Activated naive CD4-positive, alpha-beta T cell treated with anti-CD3 and anti-CD28 coated beads, Interleukin-2, amount 10 ng/mL, durations not matched to agents 7 days and 5 days (primary cell): ENCODE measurements at regions not wholly inside any gene's neighbourhood (a gene's known extent, or its start where the extent isn't known, plus 50 kb on each side); places are given as distances from the start of the nearest gene placed in this dataset.
"Not testable (repeated sequence)": the region's sequence is repeated elsewhere in the genome, so short reads cannot be mapped to it uniquely, and the experiment has no call there.

Source experiments
- CTCF ChIA-PET: fragments of 350-600 bp; sonication (Branson Sonifier 250); formaldehyde crosslinking; loops from one replicate; lab custom pipeline; 2021; ENCODE audit warnings: antibody characterized with exemption; lab: Charles Lee
- DNase-seq: peaks from one replicate; pipeline ENCODE4 v3.0.0-alpha.2; 2020
- H3K27ac Mint-ChIP-seq: one replicate; pipeline ENCODE4 v1.8.0; 2021; ENCODE audit warnings: mild to moderate bottlenecking, moderate library complexity, mixed read lengths
- H3K27me3 Mint-ChIP-seq: one replicate; pipeline ENCODE4 v1.8.0; 2021; ENCODE audit warnings: mild to moderate bottlenecking, mixed read lengths
- H3K36me3 Mint-ChIP-seq: one replicate; pipeline ENCODE4 v1.8.0; 2021; ENCODE audit warnings: mixed read lengths
- H3K4me1 Mint-ChIP-seq: one replicate; pipeline ENCODE4 v1.8.0; 2021; ENCODE audit warnings: mixed read lengths
- H3K4me3 Mint-ChIP-seq: one replicate; pipeline ENCODE4 v1.8.0; 2021; ENCODE audit warnings: mild to moderate bottlenecking, moderate library complexity, mixed read lengths
- H3K9me3 Mint-ChIP-seq: one replicate; pipeline ENCODE4 v1.8.0; 2021; ENCODE audit warnings: mixed read lengths

DNA sequence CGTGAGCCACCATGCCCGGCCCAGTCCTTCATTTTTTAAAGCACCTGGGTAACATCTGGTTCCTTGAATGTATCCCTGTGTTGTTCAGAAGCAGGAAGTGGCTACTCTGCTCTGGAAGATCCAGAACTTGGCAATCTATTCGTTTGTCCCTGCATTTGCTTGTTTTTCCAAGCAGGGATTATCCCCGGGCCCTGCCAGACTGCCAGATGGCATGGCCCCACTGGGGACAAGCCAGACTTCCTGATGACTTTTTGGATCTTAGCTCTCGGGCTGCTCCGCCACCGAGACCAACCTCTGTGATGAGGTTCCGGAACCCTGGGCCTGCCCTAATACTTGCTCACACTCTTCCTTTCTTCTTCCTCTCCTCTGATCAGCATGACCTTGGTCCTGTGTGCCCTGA lies 496.7 kb downstream of the TYW1 start:
- Mint-ChIP-seq H3K4me3 (no peak overlapping the region), H3K4me1 (no peaks in the 10 kb centered on the region), H3K36me3 (no peaks in the 10 kb centered on the region), H3K27me3 (no peaks in the 10 kb centered on the region), H3K27ac (no peak overlapping the region), H3K9me3 (peaks cover 38% of the 10 kb centered on the region)
- CTCF ChIA-PET = no interaction called here
- DNase-seq = no peak

DNA sequence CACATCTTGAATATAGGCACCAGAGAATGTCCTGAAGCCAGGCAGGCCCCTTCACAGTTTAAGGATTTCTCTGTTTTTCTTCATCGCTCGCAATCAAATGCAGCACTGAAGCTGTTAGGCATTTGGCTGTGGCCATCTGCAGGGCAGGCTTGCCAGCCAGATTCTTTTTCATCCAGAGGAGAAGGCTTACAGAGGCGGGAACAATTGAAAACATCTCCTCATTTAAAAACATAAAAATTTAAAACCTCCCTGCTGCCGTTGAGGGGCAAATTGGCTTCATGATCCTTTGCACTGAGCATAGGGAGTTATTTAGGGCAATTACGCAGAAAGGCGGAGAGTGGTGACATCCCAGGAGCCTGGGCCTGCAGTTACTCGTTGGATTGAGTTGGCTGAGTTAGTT lies 500.0 kb downstream of the TYW1 start:
- H3K27ac Mint-ChIP-seq = no peak overlapping the region
- no peaks in the 10 kb centered on the region for H3K4me1 Mint-ChIP-seq
- no peak overlapping the region for H3K4me3 Mint-ChIP-seq
- no peak for DNase-seq
- no peaks in the 10 kb centered on the region for H3K36me3 Mint-ChIP-seq
- no peaks in the 10 kb centered on the region for H3K27me3 Mint-ChIP-seq
- peaks cover 35% of the 10 kb centered on the region for H3K9me3 Mint-ChIP-seq
- CTCF ChIA-PET = no interaction called here

DNA sequence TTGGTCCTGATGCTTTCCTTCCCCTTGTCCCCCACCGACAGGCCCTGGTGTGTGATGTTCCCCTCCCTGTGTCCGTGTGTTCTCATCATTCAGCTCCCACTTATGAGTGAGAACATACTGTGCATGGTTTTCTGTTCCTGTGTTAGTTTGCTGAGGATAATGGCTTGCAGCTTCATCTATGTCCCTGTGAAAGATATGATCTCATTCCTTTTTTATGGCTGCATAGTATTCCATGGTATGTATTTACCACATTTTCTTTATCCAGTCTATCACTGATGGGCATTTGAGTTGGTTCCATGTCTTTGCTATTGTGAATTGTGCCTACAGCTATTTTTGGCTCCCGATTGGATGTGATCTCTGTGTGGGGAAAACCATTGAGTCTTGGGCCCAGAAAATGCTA lies 501.3 kb downstream of the TYW1 start:
- DNase-seq, H3K36me3 Mint-ChIP-seq, H3K27ac Mint-ChIP-seq, H3K27me3 Mint-ChIP-seq, CTCF ChIA-PET, H3K4me3 Mint-ChIP-seq, H3K4me1 Mint-ChIP-seq: not testable (repeated sequence)
- H3K9me3 Mint-ChIP-seq = peaks cover 29% of the 10 kb centered on the region

DNA sequence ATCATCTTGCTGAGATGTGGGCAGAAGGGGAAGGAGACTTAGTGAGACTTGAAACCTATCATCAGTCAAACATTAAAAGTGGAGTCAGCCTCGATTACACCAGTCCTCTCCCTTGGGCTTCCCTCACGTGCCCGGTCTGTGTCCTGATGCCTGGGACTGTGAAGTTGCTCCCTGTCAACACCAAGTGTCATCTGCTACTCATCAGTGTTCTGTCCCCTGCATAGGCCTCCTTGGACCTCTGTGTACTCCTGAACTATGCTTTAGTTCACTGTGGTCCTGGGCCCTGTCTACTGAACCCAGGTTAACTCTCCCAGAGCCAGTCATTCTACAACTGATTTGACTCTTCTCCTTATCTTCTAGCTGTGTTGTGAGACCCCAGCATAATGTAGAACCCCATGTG lies 506.3 kb downstream of the TYW1 start:
- Mint-ChIP-seq H3K27ac (no peak overlapping the region), H3K9me3 (peaks cover 21% of the 10 kb centered on the region), H3K27me3 (no peaks in the 10 kb centered on the region), H3K36me3 (no peaks in the 10 kb centered on the region), H3K4me3 (no peak overlapping the region), H3K4me1 (no peaks in the 10 kb centered on the region)
- CTCF ChIA-PET = no interaction called here
- DNase-seq = no peak

DNA sequence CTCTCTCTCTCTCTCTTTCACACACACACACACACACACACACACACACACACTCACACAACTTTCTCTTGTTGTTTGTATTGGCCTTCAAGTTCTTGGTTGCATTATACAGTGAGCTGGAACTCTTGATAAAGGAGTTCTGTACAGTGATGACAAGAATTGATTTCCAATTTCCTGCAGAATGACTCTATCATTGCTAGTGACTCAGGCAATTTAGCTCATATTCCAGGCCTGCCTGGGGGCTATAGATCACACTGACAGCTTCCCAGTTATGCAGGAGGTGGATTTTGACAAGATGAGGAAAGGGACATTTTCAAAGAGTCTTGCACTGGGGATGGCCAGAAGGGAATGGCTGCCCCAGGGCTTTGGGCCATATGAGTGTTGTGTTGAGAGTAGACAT lies 508.8 kb downstream of the TYW1 start:
- Mint-ChIP-seq H3K9me3 (peaks cover 7% of the 10 kb centered on the region), H3K27me3 (no peaks in the 10 kb centered on the region), H3K27ac (no peak overlapping the region), H3K4me3 (no peak overlapping the region), H3K4me1 (no peaks in the 10 kb centered on the region), H3K36me3 (no peaks in the 10 kb centered on the region)
- no peak for DNase-seq
- CTCF ChIA-PET = no interaction called here

DNA sequence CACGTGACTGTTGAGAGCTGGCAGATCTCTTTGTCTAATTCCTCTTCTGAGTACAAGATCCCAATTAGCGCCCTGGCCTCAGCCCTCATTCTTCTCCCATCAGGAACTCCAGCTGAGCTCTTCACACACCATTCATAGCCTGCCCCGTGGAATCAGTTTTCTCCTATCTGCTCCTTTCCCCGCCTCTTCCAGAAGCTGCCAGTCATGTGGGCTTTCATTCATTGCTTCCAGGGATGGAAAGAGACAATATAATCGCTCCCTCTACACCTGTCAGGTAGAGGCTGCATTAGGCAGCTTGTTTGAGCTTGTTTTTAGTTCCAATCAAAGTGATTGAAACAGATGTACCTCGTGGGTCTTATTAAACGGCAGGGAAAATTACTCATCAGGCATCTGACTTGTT lies 515.8 kb downstream of the TYW1 start:
- peaks cover 11% of the 10 kb centered on the region for H3K9me3 Mint-ChIP-seq
- H3K27me3 Mint-ChIP-seq = no peaks in the 10 kb centered on the region
- CTCF ChIA-PET = no interaction called here
- H3K27ac Mint-ChIP-seq = no peak overlapping the region
- no peaks in the 10 kb centered on the region for H3K4me1 Mint-ChIP-seq
- no peaks in the 10 kb centered on the region for H3K36me3 Mint-ChIP-seq
- no peak overlapping the region for H3K4me3 Mint-ChIP-seq
- no peak for DNase-seq

DNA sequence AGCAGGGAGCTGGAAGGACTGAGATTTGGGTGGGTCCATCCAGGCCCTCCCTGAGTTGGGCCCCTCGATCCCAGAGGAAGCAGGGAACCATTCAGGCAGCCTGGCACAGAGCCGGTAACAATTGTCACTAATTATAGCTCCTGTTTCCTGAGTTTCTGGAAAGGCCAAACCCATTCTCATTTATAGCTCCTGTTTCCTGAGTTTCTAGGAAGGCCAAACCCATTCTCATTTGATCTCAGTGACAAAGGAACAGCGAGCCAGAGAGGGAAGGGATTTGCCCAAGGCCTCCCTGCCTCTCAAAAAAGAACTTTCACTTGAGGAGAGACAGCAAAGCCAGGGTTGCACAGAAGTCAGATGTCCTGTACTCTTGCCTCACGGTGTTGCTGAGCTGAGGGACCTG lies 521.9 kb downstream of the TYW1 start:
- Mint-ChIP-seq H3K36me3 (no peaks in the 10 kb centered on the region), H3K27ac (no peak overlapping the region), H3K4me1 (no peaks in the 10 kb centered on the region), H3K27me3 (no peaks in the 10 kb centered on the region), H3K4me3 (no peak overlapping the region), H3K9me3 (peaks cover 16% of the 10 kb centered on the region)
- DNase-seq = no peak
- CTCF ChIA-PET = no interaction called here

DNA sequence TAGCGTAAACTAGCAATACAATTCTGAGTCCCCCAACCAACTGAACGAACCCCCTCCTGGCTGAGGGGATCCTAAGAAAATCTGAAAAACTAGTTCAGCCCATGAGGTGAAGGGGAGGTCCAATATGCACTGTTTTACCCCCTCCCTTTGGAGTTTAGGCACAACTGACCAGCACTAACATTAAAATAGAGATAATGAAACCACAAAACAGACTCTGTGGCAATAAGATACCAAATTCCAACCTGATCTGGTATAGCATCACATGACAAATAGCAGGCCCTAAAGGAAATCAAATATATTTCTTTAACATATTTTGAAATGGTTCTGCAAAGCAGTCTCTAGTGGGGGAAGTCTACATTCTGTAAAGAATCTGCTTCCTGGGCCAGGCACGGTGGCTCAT lies 522.5 kb downstream of the TYW1 start:
- no peak overlapping the region for H3K4me3 Mint-ChIP-seq
- H3K36me3 Mint-ChIP-seq = no peaks in the 10 kb centered on the region
- H3K4me1 Mint-ChIP-seq = no peaks in the 10 kb centered on the region
- H3K27ac Mint-ChIP-seq = no peak overlapping the region
- no peak for DNase-seq
- H3K27me3 Mint-ChIP-seq = no peaks in the 10 kb centered on the region
- H3K9me3 Mint-ChIP-seq = peaks cover 16% of the 10 kb centered on the region
- CTCF ChIA-PET = no interaction called here

DNA sequence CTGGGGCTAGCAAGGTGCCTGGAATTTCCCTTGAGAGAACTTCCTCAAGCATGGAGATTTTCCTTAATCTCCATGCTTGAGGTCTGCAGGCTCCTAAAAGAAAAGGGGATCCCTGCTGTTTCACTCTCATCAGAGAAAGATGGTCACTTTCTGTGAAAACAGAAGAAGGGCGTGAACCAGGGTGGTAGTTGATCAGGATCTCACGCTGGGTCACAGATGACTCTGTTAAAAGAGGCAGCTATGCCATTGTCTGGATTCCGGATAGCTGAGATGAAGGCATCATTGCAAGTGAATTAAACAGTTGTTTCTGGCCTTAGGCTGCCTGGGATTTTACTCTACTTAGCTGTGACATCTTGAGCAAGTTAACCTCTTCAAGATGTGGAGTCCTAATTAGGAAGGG lies 525.9 kb downstream of the TYW1 start:
- H3K27me3 Mint-ChIP-seq = no peaks in the 10 kb centered on the region
- no peak for DNase-seq
- CTCF ChIA-PET = no interaction called here
- no peaks in the 10 kb centered on the region for H3K36me3 Mint-ChIP-seq
- no peaks in the 10 kb centered on the region for H3K4me1 Mint-ChIP-seq
- H3K4me3 Mint-ChIP-seq = no peak overlapping the region
- peaks cover 14% of the 10 kb centered on the region for H3K9me3 Mint-ChIP-seq
- no peak overlapping the region for H3K27ac Mint-ChIP-seq

DNA sequence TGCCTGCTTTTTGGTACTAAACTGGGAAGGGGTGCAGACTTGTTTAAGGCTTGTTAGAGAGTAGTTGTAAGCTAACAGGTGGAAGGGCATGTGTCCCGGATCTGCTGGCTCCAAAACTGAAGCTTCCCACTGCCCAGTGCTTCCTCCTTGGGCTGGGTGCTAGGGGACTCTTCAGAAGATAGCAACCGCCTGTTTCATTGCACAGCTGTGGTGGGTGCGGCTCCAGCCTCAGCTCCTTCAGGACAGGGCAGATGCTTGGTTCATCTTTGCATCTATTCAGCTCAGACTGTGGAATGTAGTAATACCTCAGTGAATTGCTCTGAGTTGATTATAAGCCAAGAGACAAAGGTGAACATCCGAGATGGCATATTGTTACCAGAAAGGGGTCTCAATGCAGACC lies 527.1 kb downstream of the TYW1 start:
- H3K27me3 Mint-ChIP-seq = no peaks in the 10 kb centered on the region
- H3K27ac Mint-ChIP-seq = no peak overlapping the region
- H3K4me3 Mint-ChIP-seq = no peak overlapping the region
- peaks cover 16% of the 10 kb centered on the region for H3K9me3 Mint-ChIP-seq
- CTCF ChIA-PET = no interaction called here
- H3K4me1 Mint-ChIP-seq = no peaks in the 10 kb centered on the region
- no peak for DNase-seq
- H3K36me3 Mint-ChIP-seq = no peaks in the 10 kb centered on the region

DNA sequence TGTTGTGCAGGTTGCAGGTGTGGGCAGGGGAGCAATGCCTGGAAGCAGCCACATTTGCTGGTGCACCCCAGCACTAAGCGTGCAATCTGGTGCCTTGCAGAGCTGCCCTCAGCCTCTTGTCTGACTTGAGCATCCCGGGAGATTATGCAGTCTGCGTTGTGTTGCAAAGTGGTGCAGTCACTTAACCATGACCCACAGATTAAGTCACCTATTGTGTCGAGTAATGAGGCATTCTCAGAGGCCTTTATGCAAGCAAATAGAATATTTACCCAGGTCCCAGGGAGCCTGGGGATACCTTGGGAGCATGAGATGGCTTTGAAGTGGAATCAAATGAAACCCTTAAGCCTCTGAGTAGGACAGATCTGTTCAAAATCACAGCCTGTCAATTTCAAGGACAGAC lies 529.0 kb downstream of the TYW1 start:
- H3K4me3 Mint-ChIP-seq = no peak overlapping the region
- no peak for DNase-seq
- H3K27ac Mint-ChIP-seq = no peak overlapping the region
- H3K9me3 Mint-ChIP-seq = peaks cover 12% of the 10 kb centered on the region
- no peaks in the 10 kb centered on the region for H3K36me3 Mint-ChIP-seq
- no peaks in the 10 kb centered on the region for H3K4me1 Mint-ChIP-seq
- H3K27me3 Mint-ChIP-seq = no peaks in the 10 kb centered on the region
- CTCF ChIA-PET = no interaction called here

DNA sequence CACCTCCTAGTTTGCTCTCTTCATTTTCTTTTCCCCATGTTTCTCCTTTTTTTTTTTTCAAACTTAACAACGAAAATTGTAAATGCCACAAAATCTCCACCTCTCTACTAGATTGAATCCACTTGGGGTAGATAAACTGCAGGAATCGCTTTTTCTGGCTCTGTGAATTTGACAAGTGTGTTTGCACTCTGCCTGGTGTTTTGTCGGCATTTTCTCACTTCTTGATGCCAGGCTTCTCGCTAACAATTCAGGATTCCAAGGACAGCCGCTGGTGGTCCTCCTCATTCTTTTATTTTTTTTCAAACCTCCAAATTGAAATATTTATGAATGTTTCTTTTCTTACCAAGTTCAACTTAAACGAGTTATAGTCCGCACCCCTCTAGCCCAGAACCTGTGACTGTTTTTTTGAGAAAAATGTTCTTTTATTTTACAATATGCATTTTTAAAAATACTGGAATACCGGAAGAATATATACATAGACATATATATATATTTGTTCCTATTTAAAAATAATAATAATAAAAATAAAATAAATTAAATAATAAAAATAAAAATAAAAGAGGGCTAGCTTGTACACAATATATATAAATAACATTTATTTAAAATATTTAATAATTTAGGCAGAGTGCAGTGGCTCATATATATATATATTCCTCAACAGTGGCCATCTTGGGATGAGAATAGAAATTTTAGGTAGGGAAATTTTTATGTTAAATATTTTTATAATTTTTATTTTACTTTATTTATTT lies 538.8 kb downstream of the TYW1 start:
- no peak for DNase-seq
- Mint-ChIP-seq H3K36me3 (no peaks in the 10 kb centered on the region), H3K27ac (no peak overlapping the region), H3K4me1 (no peaks in the 10 kb centered on the region), H3K27me3 (no peaks in the 10 kb centered on the region), H3K4me3 (no peak overlapping the region), H3K9me3 (peaks cover 5% of the 10 kb centered on the region)
- CTCF ChIA-PET = no interaction called here

DNA sequence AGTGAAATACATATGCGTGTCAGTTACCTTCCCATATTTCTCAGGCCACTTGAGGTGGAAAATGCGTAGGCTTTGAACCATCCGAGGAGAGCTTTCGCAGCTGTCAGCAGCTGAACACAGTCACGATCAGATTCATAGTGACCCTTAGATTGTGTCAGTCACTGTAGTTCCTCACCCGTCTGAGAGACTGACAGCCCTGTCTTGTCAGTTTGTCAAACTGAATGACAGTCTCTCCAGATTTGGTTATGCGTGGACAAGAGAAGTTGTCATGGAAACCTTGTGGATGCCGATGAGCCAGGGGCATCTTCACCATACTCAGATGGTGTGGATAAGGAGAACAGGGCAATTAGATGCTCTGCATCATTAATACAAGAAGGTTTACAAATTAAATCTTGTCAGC lies 546.3 kb downstream of the TYW1 start:
- Mint-ChIP-seq H3K4me1 (no peaks in the 10 kb centered on the region), H3K9me3 (peaks cover 7% of the 10 kb centered on the region), H3K4me3 (no peak overlapping the region), H3K36me3 (no peaks in the 10 kb centered on the region), H3K27me3 (no peaks in the 10 kb centered on the region), H3K27ac (no peak overlapping the region)
- DNase-seq = no peak
- CTCF ChIA-PET = no interaction called here

DNA sequence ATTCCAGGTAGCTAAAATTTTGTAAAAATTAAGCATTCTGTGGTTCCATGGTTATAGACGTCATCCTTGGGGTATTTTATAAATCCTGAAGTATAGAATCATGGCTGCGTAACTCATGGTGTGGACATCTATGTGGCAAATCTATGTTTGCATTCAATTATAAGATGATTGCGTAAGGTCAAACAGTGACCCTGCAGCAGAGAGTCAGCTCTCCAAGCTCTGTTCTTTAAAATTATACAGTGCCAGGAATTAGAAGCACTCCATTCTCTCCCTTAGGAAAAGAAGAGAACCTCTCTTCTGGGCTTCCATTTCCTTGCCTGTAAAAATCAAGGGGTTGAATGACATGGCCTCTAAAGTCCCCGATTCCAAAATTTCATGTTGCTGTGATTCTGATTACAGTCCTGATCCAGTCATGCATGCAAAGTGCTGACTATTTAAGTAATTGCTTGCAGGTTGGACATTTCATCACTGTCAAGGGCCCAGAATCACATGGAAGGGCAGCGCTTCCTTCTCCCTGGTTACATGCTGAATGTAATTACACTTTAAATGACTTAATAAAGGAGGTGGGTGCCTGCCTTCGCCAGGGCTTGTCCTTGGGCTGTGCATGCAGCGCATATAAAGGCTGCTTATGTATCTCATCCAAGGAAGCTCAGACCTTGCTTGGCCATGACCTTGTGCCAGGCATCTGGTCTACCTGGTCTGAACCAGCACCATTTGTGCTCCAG lies 550.7 kb downstream of the TYW1 start:
- Mint-ChIP-seq H3K9me3 (peaks cover 11% of the 10 kb centered on the region), H3K4me3 (no peak overlapping the region), H3K4me1 (no peaks in the 10 kb centered on the region), H3K27me3 (no peaks in the 10 kb centered on the region), H3K27ac (no peak overlapping the region), H3K36me3 (no peaks in the 10 kb centered on the region)
- CTCF ChIA-PET = no interaction called here
- DNase-seq = no peak

DNA sequence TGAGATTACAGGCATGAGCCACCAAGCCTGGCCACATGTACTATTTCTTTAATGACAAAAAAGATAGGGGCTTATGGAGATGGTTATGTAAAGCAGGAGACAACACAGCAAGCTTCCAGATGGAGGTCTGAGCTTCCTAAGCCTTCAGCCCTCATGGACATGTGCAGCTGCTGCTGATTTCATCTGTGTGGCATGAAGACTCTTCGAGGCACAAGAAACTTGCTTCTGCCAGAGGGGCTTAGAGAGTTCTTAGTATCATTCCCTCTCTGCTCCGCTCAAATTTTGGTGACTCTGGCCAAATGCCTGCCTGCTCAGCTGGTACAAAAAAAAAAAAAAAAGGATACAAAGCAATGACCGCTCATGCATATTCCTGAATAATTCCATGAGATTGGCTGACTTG lies 552.5 kb downstream of the TYW1 start:
- no peaks in the 10 kb centered on the region for H3K4me1 Mint-ChIP-seq
- H3K27ac Mint-ChIP-seq = no peak overlapping the region
- no peak for DNase-seq
- H3K9me3 Mint-ChIP-seq = peaks cover 16% of the 10 kb centered on the region
- H3K27me3 Mint-ChIP-seq = no peaks in the 10 kb centered on the region
- no peaks in the 10 kb centered on the region for H3K36me3 Mint-ChIP-seq
- CTCF ChIA-PET = no interaction called here
- no peak overlapping the region for H3K4me3 Mint-ChIP-seq
